GM12864 (cell line): ENCODE measurements at regions not wholly inside any gene's neighbourhood (a gene's known extent, or its start where the extent isn't known, plus 50 kb on each side); places are given as distances from the start of the nearest gene placed in this dataset.

Experiments
- DNase-seq: peaks from one replicate; pipeline ENCODE4 v3.0.0-alpha.2; 2011; ENCODE audit warnings: low read depth
- H3K4me3 ChIP-seq: 2 replicates; pipeline ENCODE4 v1.5.1; 2011; ENCODE audit warnings: mild to moderate bottlenecking, low read depth, low read length, control low read depth
- CTCF ChIP-seq: IDR thresholded peaks from 2 replicates; pipeline ENCODE4 v1.5.1; 2011; ENCODE audit warnings: low read depth, mild to moderate bottlenecking, moderate library complexity, low read length, control low read depth, inconsistent platforms; ENCODE audit errors: missing control alignments

- no peak for DNase-seq
- TF ChIP-seq CTCF = no peak
These were observed 267.3 kb downstream of the MTX2 start for GRCh38 chr2:176536439-176537133.

DNA sequence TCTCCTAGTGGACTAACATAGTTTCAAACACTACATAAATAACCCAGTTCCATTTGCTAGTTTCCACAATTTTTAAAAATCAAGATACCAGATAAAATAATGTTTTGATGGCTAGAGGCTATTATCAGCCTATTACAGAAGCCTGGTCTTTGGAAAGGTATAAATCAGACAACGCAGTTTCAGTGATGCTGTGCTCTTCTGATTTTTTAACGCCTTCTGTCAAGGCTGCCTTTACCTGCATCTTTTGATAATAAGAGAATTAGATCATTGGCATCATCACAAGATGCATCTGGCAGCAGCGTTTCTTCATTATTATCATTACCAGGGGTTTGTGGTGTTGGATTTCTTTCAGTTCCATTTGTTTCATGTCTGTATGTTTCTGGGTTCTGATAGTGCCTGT lies 268.7 kb downstream of the MTX2 start:
- no peak for DNase-seq
- H3K4me3 ChIP-seq = no peak overlapping the region
- no peak for TF ChIP-seq CTCF

More at GRCh38 chr2:176536439-176537133, 267.3 kb downstream of the MTX2 start:
- no peak overlapping the region for H3K4me3 ChIP-seq

DNA sequence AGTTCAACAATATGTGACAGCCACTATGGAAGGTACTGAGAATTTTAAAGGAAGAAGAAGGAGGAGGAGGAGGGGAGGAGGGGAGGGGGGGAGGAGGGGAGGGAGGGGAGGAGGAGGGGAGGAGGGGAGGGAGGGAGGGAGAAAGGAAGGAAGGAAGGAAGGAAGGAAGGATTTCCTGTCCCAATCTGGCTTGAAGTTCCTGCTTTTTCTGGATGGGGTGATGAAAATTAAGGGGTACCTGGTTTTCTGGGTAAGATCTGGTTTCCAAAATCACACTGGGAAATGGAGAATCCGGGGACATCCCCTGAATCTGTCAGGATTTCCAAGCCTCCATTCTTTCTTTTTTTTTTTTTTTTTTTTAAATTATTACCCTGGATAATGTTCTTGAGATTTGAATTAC lies 271.8 kb downstream of the MTX2 start:
- DNase-seq = no peak
- H3K4me3 ChIP-seq = no peak overlapping the region
- TF ChIP-seq CTCF = no peak

DNA sequence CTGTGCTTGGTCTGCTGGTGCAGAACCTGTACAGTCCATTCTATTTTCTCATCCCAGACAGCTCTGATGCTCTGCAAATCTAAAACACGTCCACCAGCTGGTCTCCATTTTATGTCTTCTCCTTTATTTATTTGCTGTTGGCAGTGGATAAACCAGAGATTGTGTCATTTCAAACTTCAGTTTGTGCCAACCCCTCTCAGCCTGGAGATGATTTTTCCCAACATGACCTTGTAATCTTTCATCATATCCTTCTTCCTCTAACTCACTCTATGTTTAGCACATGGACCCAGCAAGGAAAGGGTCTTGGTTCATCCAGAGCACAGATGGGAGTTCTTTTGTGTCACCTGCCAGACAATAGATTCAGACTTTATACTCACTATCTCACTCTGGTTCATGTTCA lies 273.2 kb downstream of the MTX2 start:
- H3K4me3 ChIP-seq = no peak overlapping the region
- TF ChIP-seq CTCF = no peak
- no peak for DNase-seq

- TF ChIP-seq CTCF = no peak
- no peak overlapping the region for H3K4me3 ChIP-seq
- no peak for DNase-seq
These were observed 275.3 kb downstream of the MTX2 start for GRCh38 chr2:176544557-176544956.

DNA sequence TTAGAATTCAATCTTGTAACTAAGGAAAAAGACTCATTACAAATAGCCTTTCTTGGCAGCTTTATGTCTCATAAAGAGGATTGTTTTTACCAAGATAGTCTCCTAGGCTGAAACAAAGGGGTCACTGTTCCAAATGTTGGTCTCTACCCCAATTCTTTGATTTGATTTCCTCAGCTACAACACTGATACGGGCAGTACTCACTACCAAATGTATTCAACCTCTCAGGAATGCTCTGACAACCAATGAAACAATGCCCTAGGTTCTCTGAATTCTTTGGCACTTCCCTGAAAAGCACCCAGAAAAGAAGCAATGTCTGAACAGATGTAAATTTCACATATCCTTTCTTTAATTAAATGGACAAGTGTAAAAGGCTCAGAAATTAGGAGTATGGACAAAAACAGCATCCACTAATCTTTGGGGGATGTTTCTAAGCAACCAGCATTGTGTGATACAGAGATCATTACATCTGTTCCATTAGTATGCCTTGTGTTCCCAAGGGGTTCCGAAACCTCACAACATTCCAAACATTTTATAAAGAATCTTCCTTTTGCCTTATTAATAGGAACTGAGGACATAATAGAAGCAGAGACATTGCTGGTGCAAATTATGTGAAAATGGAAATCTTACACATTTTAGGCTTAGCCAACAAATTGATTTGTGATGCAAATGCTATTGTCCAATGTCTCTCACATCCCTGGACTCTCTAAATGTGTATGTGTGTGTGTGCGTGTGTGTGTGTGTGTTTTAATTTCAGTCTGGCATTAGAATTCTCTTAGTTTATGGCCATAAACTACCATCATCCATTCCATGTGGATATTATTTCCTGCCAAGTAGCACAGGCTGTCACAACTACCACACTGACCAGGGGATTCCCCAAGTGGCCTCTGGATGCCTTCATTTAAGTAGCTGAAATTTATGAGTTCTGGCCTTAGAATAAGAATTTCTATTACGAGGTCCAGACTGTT lies 276.0 kb downstream of the MTX2 start:
- no peak overlapping the region for H3K4me3 ChIP-seq
- TF ChIP-seq CTCF = no peak
- DNase-seq = no peak

DNA sequence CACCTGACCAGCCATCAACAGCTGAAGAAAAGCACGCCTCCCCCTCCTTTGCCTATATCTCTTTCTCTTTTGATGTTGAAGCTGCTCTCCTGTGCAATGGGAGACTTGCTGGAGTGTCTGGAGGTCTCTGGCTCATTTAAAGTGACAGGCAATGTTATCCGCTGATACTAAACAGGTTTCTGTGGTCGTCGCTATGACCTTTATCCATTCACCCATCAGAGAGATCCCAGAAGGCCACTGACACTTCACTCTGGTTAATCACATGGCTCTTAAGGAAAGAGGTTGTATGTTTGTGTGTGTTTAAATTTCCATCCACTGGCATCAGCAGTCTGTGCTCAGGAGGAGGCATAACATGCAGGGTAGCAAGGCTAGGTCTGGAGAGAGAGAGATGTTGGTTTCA lies 277.3 kb downstream of the MTX2 start:
- TF ChIP-seq CTCF = no peak
- no peak overlapping the region for H3K4me3 ChIP-seq
- DNase-seq = no peak
